Heart left ventricle (tissue), 16 donors: ENCODE measurements at regions not wholly inside any gene's neighbourhood (a gene's known extent, or its start where the extent isn't known, plus 50 kb on each side); places are given as distances from the start of the nearest gene placed in this dataset.

Experiments used
- ATAC-seq, 4 donors: fragments of 200-7000 bp; cut with Tn5 transposase; one replicate each; pipeline ENCODE4 v1.9.1; 2020 to 2022; ENCODE audit warnings: moderate library complexity in 4 of 4, mild to moderate bottlenecking in 3 of 4, moderate number of reproducible peaks in 1 of 4
- DNase-seq, 5 donors: peaks; one replicate each; pipeline ENCODE4 v3.0.0-alpha.2; 2020
- H3K27ac ChIP-seq, 12 donors: fragments of 200-600 bp; sonication (generic) in 4 of 12; one replicate each; pipeline versions ENCODE4 v1.5.0 to v1.8.0; 2016 to 2022; ENCODE audit warnings: mild to moderate bottlenecking in 2 of 12
- H3K27me3 ChIP-seq, 9 donors: fragments of 200-600 bp; sonication (generic) in 2 of 9; one replicate each; pipeline versions ENCODE4 v1.5.1 to v1.8.0; 2016 to 2022; ENCODE audit warnings: mild to moderate bottlenecking in 3 of 9
- H3K36me3 ChIP-seq, 9 donors: fragments of 200-600 bp; sonication (generic) in 2 of 9; one replicate each; pipeline versions ENCODE4 v1.5.0 to v1.8.0; 2018 to 2022; ENCODE audit warnings: mild to moderate bottlenecking in 2 of 9
- H3K4me1 ChIP-seq, 12 donors: fragments of 200-600 bp; sonication (generic) in 4 of 12; one replicate each; pipeline versions ENCODE4 v1.5.0 to v1.8.0; 2016 to 2022; ENCODE audit warnings: mild to moderate bottlenecking in 3 of 12
- H3K4me3 ChIP-seq, 12 donors: fragments of 200-600 bp; sonication (generic) in 4 of 12; one replicate each; pipeline versions ENCODE4 v1.5.0 to v1.8.0; 2017 to 2022; ENCODE audit warnings: mild to moderate bottlenecking in 9 of 12, moderate library complexity in 4 of 12
- H3K9me3 ChIP-seq, 12 donors: fragments of 200-600 bp; sonication (generic) in 4 of 12; one replicate each; pipeline versions ENCODE4 v1.5.0 to v1.8.0; 2016 to 2022; ENCODE audit warnings: mild to moderate bottlenecking in 1 of 12
- CTCF ChIP-seq, 12 donors: fragments of 200-600 bp; sonication (generic) in 4 of 12; IDR thresholded peaks; one replicate each; pipeline versions ENCODE4 v1.5.0 to v1.8.0; 2018 to 2022; ENCODE audit warnings: antibody characterized with exemption in 12 of 12, mild to moderate bottlenecking in 5 of 12
- POLR2A ChIP-seq, 2 donors: fragments of 450-650 bp; IDR thresholded peaks; one replicate each; pipeline ENCODE4 v1.6.1; 2017; ENCODE audit warnings: antibody characterized with exemption in 2 of 2, mild to moderate bottlenecking in 2 of 2, moderate library complexity in 2 of 2
- WGBS, 4 donors: extraction: QIAGEN DNeasy Blood & Tissue Kit in 2 of 4; methylation state at CpG; one replicate each; pipeline versions ENCODE4 v1.1.5 to v1.1.7; 2013 to 2018; 5-methylcytosine and 5-hydroxymethylcytosine counted together
- intact Hi-C, 10 donors: fragments of 100-400 bp; cut with DNase I; formaldehyde crosslinking; loops; one replicate each; pipeline versions ENCODE4 v1.11.1 to v1.14.2; 2022
- donor health status: ischemic (EF 13 %, LVEDD 7.1; RV severe dilation, severe dysfunction).
- donor health status: healthy with polysubstance abuse.
- donor health status: DM: no; HTN: yes; CAD: no.
- donor health status: DM: no; HTN: no; CAD: no.
- donor health status: ischemic (EF 25% LVEDD 6.9; RV normal size, moderate dysfunction).
- donor health status: ischemic (EF 25% LVEDD 5.7; RV mildly dilated, moderate dysfunction).
- donor health status: healthy.
- donor health status: DM: yes; HTN: yes; CAD: no.
- donor health status: ischemic (EF 35%, LVEDD 5.7; RV mildly dilated, moderate dysfunction).
- donor health status: nonischemic (EF 11% LVEDD 7.7; RV severe dilation, severe dysfunction).
- donor health status: DM: yes; HTN: yes; CAD: no.
- donor health status: PGD.
- donor health status: ischemic (EF 29% LVEDD 5.4; RV normal size, mild dysfunction).
- donor health status: nonischemic (EF 23%, LVEDD 6.1; RV moderate dilation, normal function).

DNA sequence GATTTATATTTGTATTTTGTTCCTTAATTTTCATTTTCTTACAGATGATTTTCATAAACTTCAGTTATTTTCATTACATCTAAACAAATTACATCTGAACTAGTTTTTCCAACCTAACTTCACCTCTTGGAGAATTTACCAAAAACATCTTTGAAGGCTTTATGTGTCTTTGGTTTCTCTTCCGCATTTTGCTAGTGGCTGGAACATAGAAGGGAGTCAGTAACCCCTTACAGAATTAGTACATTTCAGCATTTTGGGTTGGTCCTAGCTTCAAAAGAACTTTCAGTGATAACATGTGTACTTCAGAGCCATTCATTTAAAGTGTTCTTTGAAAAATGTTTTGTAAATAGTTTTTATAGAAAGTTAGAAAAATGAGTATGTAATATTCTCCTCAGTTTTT is 169.8 kb upstream of the MTPN start:
- ATAC-seq (no peak), DNase-seq (no peak)
- WGBS, 4 donors: 93 to 96% (median 94%) methylated on average over 1 of the region's 1 CpG
- H3K9me3 ChIP-seq: no peaks in the 10 kb centered on the region
- H3K4me1 ChIP-seq: no peaks in the 10 kb centered on the region
- TF ChIP-seq POLR2A (IDR thresholded peaks at IDR 0.05) (no peak), CTCF (IDR thresholded peaks at IDR 0.05) (no peak)
- H3K27ac ChIP-seq: no peak overlapping the region
- intact Hi-C loops: no loop called here
- no peaks in the 10 kb centered on the region for H3K36me3 ChIP-seq
- no peak overlapping the region for H3K4me3 ChIP-seq
- no peaks in the 10 kb centered on the region for H3K27me3 ChIP-seq

DNA sequence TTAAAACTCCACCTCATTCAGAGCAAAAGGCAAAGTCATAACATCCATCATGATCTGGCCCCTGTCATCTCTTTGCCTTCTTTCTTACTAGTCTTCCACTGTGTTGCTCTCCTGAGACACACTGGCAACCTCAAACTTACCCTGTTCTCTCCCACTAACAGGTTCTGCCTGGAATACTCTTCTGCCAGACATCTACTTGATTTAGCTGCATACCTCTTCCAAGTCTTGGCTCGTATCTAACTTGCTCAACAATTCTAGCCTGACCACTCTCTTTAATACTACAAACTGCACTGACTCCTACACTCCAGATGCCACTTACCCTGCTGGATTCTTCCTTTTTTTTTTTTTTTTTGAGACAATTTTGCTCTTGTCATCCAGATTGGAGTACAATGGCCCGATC is 167.0 kb upstream of the MTPN start:
- H3K9me3 ChIP-seq: no peaks in the 10 kb centered on the region
- intact Hi-C loops: no loop called here
- H3K4me3 ChIP-seq: no peak overlapping the region
- no peak for TF ChIP-seq CTCF (IDR thresholded peaks at IDR 0.05)
- no peak for TF ChIP-seq POLR2A (IDR thresholded peaks at IDR 0.05)
- no peaks in the 10 kb centered on the region for H3K4me1 ChIP-seq
- H3K36me3 ChIP-seq: no peaks in the 10 kb centered on the region
- DNase-seq (no peak), ATAC-seq (no peak)
- WGBS, 4 donors: 74 to 81% (median 79%) methylated on average over 2 of the region's 2 CpGs
- peak overlapping the region in 1 of 12 donors; percentile 38 for H3K27ac ChIP-seq
- no peaks in the 10 kb centered on the region for H3K27me3 ChIP-seq

GRCh38 chr7:136143271-136143670 is 166.1 kb upstream of the MTPN start:
- TF ChIP-seq POLR2A (IDR thresholded peaks at IDR 0.05) (no peak), CTCF (IDR thresholded peaks at IDR 0.05) (no peak)
- ATAC-seq: no peak

GRCh38 chr7:136142583-136142982 is 165.4 kb upstream of the MTPN start:
- TF ChIP-seq CTCF (IDR thresholded peaks at IDR 0.05): no peak
- no peak for TF ChIP-seq POLR2A (IDR thresholded peaks at IDR 0.05)
- intact Hi-C loops: no loop called here
- Histone ChIP-seq H3K4me3 (no peak overlapping the region), H3K27me3 (no peaks in the 10 kb centered on the region), H3K36me3 (no peaks in the 10 kb centered on the region), H3K9me3 (no peaks in the 10 kb centered on the region), H3K27ac (no peak overlapping the region), H3K4me1 (no peaks in the 10 kb centered on the region)
- ATAC-seq (peak in 1 of 4 donors; percentile 66), DNase-seq (no peak)
- WGBS, 4 donors: 88 to 98% (median 92%) methylated on average over 2 of the region's 2 CpGs

More at GRCh38 chr7:136143271-136143670, 166.1 kb upstream of the MTPN start:
- Histone ChIP-seq H3K36me3 (no peaks in the 10 kb centered on the region), H3K27ac (peak overlapping the region in 1 of 12 donors; percentile 29), H3K27me3 (no peaks in the 10 kb centered on the region), H3K4me3 (no peak overlapping the region), H3K4me1 (no peaks in the 10 kb centered on the region), H3K9me3 (no peaks in the 10 kb centered on the region)
- intact Hi-C loops: no loop called here
- no peak for DNase-seq
